NCI-H524 treated with DMSO at 0.1 percent for 48 hours (cell line): ENCODE measurements at regions not wholly inside any gene's neighbourhood (a gene's known extent, or its start where the extent isn't known, plus 50 kb on each side); places are given as distances from the start of the nearest gene placed in this dataset.
"Not testable (repeated sequence)": the region's sequence is repeated elsewhere in the genome, so short reads cannot be mapped to it uniquely, and the experiment has no call there.

Experiments used
- DNase-seq: peaks from one replicate; lab custom pipeline; 2025; lab: John Stamatoyannopoulos, UW

DNA sequence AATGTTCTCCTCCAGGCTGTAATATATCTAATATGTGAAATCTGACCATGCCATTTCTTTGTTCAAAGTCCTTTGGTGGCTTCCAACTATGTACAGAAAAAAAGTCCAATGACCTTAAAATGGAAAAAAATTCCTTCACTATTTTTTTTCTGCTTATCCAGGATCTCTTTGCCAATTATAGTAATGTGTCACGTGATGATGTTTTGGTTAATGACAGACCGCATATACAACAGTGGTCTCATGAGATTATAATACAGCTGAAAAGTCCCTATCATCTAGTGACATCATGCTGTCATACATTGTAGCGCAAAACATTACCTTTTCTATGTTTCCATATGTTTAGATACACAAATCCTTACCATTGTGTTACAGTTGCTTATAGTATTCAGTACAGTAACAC, 477.6 kb downstream of the TMEM232 start:
- DNase-seq, result no peak

DNA sequence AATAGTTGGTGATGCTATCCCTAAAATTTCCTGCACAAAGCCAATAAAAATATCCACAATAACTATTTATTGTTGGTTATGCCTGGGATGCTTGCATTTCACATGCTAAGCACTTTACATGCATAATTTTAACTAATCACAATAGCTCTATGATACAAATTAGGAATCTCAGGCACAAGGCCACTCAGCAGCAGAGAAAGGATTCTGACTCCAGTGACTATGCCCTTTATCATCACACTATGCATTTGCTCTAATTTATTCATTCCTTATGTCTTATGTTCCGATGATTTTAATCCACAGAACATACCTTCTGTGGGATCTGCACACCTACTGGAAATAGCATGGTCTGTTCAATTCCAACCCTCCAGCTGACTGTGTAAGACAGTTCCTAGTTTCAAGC, 476.1 kb downstream of the TMEM232 start:
- DNase-seq, result no peak

DNA sequence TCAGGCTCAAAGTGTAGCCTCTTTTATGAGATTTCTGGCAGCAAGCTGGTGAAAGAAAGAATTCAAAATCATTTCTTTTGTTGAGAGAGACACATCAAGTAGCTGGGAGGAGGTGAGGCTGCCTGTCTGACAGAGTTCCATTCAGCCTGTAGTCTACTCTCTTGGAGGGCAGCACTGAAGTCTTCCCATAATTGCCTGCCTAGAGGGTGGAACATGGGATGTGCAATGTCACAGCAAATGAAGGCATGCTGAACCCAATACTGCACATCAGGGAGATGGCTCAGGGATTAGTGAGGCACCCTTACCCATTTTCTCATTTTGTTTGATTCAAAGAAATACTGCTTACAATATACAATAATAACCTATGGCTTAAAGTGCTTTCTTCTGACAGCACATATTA, 475.7 kb downstream of the TMEM232 start:
- no peak for DNase-seq

DNA sequence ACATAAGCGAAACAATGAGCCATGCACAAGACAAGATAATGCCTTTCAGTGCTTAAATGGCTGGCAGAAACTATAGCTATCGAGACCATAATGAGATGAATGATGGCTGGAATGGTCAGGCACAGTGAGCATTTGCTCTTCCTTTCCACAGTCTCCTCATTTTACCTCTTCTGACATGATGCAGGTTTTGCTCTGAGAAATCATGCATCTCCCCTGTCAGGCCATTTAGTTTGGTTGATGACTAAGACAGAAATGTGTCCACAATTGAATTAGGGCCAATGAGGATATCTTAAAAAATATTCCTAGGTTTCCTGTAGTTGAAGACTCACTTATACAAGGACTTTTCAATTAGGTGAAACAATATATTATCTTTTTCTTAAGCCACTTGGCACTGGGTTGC, 475.1 kb downstream of the TMEM232 start:
- DNase-seq, result no peak

DNA sequence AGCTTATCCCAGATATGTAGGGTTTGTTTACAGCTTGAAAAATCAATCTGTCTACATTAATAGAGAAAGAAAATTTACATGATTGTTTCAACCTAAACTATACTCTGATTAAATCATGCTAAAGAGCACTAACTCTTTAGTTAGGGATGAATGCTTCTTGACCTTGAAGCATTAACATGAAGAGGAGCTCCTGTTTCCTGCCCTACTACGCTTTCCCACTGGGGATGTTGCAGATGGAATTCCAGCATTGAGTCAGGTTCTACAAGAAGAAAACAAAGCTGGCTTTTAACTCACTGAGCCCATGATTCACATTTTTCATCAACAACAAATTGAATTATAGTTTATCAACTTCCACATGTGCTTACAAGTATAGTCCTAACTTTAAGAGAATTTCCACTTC, 471.3 kb downstream of the TMEM232 start:
- DNase-seq, result no peak

DNA sequence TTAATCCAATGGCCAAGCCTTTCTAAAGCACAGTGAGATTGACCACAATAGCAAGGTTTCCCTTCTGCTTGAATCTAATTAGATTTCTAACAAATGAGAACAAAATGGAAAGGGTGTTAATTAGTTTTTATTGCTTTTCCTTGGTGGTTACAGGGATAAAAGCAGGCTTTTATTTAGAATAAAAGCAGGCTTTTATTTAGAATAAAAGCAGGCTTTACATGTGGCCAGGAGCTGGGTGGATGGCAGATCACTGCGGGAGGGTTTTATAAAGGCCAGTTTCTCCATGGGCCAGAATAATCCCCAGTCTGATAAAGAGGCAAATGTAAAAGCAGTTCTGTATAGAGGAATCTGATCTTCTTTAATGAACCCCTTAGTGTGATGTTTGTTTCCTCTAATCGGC, 470.2 kb downstream of the TMEM232 start:
- no peak for DNase-seq

DNA sequence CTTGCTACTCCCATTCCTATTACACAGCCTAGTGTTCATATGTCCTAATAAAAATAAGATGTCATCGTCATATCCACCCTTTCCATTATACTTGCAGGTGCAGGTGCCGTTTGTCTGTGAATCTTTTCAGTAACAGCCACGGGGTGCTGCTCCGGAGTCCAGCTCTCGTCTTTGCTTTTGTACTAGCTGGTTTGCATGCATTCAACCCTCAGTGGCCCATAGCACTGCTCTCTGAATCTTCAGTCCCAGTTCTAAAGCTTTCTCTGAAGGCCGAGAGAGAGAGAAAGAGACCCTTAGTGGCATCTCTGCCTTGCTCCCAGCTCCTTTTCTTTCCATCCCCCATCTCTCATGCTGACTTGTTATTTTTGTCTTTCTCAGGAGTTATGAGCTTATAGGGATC, 468.5 kb downstream of the TMEM232 start:
- no peak for DNase-seq

DNA sequence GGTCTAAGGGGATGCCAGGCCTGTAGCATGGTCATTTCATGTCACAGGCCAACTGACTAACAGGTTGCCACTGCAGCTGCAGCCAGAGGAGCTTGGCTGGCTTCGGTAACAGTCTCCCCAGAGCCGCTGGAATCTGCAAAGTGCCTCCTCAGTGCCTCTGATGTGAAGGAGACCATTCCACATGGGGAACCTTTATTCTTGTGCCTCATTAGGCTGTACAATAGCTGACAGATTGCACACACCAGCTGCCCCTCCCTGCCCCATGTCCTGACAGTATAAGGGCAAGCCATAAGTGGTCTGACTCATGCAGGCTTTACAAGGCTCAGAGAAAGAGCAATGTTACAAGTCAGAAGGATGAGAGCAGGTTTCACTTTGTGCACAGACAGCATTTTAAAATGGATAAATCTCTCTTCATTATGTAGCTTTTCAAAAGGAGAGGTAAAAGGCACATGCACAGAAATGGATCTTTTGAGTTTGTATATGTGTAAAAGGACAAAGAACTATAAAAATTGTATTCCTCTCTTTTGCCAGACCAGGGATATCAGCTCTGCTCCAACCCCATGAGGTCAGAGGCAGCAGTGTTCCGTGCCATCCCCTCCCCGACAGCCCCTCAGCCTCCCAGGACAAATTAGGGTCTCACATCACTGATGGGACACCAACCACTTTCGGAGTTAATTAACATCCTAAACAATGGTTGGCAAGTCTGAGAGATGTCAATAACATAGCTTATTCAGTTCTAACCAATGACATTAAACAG, 467.8 kb downstream of the TMEM232 start:
- DNase-seq, result peak; percentile 92

DNA sequence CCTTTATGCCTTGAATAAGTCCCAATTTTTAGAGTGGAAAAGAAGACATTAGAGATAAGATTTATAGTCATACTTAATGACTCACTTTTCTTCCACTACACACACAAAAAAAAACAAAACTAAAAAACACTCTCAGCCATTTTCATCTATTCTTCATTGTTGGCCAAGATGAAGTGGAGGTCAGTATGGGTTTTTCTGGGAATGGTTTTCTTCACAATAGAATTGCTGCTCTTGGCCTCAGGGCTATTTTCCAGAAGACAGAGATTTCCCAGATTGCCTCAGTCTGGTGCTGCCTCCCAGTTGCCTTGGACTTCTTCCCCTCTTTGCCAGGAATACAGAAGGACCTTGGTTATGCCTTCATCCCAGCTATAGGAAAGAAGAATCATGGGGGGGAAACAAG, 463.7 kb downstream of the TMEM232 start:
- no peak for DNase-seq

DNA sequence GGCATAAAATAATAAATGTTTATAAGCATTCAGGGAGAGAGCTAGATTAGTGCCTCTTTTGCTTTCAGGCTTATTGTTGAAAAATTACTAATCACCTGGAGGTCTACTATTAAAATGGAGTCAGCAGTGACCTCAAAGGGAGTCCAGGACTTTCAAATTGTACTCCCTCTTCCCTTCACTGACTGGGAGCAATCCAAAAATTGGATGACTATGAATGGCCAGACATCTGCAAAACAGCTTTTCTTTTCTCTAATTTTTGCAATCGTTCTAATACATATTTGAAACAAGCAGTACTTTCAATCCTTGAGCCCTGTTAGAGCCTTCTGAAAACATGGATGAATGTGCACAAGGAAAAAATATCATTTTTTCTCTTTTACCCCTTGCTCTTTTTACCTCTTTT, 461.8 kb downstream of the TMEM232 start:
- DNase-seq, result no peak

DNA sequence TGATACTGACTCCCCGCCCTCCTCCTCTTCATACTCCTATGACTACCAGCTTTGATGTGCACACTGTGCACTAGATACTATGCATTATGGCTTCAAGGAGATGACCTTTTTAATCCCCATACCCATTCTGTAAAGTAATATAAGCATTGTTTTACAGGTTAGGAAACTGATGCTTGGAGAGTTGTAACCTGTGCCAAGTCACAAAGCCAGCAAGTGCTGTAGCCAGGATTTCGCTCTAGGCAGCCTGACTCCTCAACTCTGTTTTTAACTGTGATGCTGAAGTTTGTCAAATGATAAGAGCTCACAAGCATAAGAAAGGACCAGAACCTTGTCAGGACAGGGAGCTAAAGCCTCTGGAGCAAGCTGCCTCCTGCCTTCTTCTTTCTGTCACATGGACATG, 461.3 kb downstream of the TMEM232 start:
- DNase-seq, result no peak

DNA sequence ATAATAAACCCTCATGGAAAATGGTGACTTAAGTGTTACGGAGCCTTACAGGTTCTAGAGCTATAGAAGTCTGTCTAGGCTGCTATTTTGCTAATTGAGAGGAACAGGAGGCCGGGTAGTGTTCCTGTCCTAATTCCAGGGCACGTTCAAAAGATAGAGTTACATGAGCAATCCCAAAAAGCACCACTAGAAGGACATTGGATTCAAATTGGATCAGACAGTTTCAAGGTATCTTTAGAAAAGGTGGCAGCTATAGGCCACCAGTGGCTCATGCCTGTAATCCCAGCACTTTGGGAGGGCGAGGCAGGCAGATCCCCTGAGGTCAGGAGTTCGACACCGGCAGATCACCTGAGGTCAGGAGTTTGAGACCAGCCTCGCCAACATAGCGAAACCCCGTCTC, 458.8 kb downstream of the TMEM232 start:
- DNase-seq, result no peak

DNA sequence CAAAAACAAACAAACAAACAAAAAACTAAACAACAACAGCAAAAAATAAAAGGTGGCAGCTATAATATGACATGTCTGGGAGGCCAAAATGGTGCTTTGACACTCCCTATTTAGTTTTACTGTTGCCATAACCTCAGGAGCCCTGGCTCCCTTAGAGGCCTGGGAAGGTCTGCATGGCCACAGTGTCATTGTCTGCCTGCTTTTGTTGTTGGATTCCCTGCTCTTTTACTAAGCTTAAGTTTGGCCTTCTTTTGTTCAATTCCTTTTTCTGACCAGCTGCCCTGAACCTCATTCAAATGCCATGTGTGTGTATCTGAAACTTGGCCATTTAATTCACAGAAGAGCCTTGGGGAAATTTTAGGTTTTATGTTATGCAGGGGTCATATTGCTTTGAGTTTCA, 458.2 kb downstream of the TMEM232 start:
- DNase-seq, result no peak

DNA sequence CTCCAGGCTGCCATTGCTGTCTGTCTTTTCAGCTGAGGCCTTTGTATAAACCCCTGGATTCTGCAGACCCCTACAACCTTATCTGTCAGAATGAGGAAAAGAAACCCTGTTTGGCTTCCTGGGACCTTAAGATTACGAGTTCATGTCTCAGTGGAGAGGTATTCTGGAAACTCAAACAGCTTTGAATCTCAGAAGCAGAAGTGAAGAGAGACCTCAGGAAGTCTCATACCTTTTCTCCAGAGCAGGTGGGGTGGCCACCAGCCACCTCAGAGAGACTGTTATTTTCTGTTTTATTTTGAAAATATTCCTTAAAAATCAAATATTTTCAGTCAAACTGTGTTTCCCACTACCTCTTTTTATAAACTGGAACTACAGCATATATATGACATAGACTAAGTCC, 457.5 kb downstream of the TMEM232 start:
- no peak for DNase-seq

DNA sequence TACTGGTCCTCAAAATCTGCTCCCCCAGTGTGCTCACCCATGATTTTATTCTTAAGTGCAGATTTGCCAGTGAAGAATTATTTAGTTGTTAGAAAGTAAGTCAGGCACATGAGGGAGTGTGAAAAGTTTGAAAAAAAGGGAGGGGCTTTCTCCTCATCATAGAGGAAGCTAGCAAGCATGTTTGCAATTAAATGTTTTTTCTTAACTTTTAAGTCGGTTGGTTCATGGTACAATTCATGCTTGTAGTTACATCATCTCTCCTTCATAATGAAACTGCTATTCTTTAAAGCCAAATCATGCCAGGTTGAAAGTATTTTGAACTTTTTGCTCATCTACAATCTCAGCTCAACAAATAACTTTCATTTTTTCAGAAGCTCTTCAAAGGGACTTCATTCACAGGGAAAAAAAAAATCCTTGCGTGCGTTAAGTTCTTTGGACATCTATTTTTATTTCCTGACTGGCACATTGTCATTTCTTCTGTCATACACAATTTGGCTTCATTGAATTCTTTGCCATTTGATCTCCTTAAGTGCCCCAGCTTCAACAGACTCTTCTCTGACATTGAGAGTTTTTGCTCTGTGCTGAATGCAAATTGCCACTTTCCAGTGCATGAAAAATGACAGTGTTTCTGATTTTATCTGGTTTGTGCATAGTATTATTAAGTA, 456.9 kb downstream of the TMEM232 start:
- no peak for DNase-seq

DNA sequence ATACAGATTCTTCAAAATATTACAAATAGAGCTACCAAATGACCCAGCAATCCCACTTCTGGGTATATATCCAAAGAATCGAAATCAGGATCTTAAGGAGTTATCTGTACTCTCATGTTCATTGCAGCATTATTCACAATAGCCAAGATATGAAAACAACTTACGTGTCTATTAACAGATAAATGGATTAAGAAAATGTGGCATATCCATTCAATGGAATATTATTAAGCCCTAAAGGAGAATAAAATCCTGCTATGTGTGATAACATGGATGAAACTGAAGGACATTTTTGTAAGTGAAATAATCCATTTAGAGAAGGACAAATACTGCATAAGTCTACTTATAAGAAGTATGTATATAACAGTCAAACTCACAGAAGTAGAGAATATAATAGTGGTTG, 450.6 kb downstream of the TMEM232 start:
- no peak for DNase-seq

DNA sequence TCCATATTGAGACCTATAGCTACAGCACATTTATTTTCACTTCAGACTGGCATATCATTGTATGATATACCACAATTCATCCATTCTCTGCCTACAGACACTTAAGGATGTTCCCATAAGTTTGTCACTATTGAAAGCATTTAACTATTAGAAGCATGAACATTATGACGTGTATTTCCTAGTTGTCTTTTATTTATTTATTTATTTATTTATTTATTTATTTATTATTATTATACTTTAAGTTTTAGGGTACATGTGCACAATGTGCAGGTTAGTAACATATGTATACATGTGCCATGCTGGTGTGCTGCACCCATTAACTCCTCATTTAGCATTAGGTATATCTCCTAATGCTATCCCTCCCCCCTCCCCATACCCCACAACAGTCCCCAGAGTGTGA, 448.0 kb downstream of the TMEM232 start:
- DNase-seq, result not testable (repeated sequence)

DNA sequence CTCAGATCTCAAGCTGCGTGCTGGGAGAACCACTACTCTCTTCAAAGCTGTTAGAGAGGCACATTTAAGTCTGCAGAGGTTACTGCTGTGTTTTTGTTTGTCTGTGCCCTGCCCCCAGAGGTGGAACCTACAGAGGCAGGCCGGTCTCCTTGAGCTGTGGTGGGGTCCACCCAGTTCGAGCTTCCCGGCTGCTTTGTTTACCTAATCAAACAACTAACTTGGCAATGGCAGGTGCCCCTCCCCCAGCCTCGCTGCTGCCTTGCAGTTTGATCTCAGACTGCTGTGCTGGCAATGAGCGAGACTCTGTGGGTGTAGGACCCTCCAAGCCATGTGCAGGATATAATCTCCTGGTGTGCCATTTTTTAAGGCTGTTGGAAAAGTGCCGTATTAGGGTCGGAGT, 442.4 kb downstream of the TMEM232 start:
- DNase-seq, result not testable (repeated sequence)

DNA sequence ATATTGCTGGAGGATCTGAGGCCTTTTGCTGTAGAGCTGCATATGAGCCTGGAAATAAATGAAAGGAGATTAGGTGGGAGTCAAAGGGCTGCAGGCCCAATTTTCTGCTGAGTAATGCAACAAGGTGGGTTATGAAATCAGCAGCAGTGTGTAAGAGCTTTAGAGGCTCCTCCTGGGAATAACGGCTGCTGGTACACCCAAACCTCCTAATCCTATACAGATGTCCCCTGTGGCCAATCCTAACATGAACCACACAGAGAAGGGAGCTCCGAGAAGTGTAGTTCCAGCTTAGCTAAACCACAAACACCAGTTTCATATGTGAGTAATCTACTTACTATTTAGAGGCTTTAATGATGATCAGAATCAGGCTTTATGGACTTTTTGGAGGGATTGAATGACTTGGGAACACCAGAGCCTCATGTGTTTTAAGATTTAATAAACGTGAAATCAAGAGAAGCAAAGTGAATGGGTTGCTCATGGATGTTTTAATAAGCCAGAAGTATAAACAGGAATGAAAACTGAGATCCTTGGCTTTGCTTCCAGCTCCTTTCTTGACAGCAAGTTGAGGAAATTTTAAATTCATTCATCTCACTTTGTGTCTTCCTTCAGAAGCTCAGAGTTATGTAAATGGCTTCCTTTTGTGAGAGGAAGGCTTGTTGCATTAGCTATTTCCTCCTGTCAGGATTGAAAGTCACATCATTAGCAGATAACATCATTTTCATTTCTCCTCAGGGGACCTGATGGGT, 437.5 kb downstream of the TMEM232 start:
- no peak for DNase-seq

DNA sequence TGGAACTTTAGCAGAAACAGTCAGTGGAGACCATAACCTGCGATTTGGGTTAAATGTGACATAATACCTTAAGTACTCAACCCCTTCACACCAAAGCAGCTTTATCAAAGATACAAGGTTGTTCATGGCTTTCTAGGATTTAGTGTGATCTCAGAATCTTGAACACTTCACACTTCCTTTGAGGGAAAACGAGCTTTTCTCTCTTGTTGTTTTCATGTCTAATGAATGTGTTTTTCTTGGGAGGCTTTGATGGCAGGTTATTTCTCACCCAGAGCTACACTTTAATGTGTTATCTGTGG, 437.0 kb downstream of the TMEM232 start:
- DNase-seq, result no peak

DNA sequence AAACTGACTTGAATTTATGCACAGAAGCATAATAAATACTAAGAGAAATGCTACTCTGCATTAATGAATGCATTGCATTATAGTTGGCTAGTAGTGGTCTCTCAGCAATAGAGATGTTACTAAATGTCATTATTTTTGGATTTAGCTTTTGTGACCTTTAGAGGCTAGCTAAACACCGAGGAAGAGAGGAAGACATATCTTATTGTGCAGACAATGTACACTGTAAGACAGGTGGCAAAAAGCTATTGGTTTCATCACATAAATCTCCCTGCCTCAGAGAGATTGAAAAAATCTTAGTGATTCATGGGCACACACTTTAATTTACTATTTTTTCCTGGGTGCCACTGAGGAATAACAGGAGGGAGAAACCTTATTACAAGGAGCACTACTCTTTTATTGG, 435.9 kb downstream of the TMEM232 start:
- DNase-seq, result no peak

DNA sequence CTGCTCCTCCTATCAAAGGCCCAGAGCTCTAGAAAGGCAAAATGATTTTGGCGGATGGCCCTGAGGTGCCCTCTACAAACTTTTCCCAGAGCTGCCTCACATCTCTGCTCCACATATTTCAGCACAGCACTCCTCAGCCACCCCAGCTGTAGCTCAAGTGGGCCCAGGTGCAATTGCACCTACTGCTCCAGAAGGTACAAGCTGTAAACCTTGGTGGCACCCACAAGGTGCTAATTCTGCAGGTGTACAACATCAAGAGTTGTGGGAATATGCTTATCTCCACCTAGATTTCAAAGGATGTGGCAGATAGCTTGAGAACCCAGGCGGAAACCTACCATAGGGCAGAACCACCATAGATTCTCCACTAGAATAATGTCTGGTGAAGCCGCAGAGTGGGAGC, 432.2 kb downstream of the TMEM232 start:
- DNase-seq, result no peak

DNA sequence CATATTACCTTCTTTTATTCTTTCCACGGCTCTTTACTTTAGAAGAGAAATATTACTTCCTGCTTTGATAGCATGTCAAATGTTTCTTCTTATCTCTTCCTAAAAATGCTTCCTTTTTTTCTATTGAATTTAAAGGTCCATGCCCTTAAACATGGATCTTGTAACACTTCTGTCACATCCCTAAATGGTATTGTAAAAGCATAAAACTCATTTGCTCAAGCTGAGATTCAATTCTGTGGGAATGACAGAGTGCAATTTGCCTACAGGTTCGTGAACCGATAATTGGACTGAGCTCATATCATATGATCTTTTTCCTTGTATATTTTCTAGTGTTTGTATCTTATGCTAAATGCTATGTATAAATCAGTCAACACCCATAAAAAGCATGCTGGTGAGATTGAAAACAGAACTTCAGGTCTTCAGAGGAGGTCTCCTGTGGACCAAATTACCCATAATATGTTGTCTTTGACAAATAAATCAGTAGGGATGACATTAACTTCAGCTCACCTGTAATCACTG, 429.3 kb downstream of the TMEM232 start:
- no peak for DNase-seq
